ENCODE measurements at regions not wholly inside any gene's neighbourhood (a gene's known extent, or its start where the extent isn't known, plus 50 kb on each side); places are given as distances from the start of the nearest gene placed in this dataset.

DNA sequence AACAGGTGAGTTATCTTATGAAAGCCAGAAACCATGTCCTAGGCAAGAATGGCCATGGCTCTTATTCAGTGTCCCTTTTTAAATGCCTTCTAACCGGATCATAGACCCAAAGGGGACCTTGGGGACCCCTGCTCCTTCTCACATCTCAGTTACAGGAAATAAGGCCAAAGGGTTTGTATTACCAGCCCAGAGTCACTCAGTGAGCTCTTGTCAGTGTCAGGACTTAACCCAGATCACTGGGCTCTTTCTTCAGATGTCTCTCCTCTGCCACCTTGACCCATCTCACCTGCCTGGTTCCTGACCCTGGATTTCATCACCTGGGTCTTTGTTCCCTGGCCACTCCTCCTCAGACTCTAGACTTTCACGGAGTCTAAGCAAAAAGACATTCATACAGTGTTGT, 556.7 kb downstream of the CMPK2 start:
- TF ChIP-seq, protein P1, sequence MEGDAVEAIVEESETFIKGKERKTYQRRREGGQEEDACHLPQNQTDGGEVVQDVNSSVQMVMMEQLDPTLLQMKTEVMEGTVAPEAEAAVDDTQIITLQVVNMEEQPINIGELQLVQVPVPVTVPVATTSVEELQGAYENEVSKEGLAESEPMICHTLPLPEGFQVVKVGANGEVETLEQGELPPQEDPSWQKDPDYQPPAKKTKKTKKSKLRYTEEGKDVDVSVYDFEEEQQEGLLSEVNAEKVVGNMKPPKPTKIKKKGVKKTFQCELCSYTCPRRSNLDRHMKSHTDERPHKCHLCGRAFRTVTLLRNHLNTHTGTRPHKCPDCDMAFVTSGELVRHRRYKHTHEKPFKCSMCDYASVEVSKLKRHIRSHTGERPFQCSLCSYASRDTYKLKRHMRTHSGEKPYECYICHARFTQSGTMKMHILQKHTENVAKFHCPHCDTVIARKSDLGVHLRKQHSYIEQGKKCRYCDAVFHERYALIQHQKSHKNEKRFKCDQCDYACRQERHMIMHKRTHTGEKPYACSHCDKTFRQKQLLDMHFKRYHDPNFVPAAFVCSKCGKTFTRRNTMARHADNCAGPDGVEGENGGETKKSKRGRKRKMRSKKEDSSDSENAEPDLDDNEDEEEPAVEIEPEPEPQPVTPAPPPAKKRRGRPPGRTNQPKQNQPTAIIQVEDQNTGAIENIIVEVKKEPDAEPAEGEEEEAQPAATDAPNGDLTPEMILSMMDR (optimal IDR thresholded peaks at IDR 0.05 in 1 of 3, IDR thresholded peaks at IDR 0.05 in 1 of 3, conservative IDR thresholded peaks at IDR 0.05 in 1 of 3; ENCODE audit: extremely low read depth in 1 of 3, insufficient read depth in 2 of 3, low read length in 3 of 3), result no peak
- TF ChIP-seq EZH2 (IDR thresholded peaks at IDR 0.05; ENCODE audit: low read length), result no peak
